Kidney (tissue), 13 donors: ENCODE measurements at regions not wholly inside any gene's neighbourhood (a gene's known extent, or its start where the extent isn't known, plus 50 kb on each side); places are given as distances from the start of the nearest gene placed in this dataset.

ENCODE experiments used
- DNase-seq, 5 donors: peaks; one replicate each; pipeline ENCODE4 v3.0.0-alpha.2; 2013 to 2020
- FAIRE-seq: peaks from 2 replicates; lab custom pipeline; 2012; peaks lifted over from hg19 to GRCh38; lab: Jason Lieb, UNC
- H3K27ac ChIP-seq, 2 donors: one replicate each; pipeline ENCODE4 v1.7.0; 2013; ENCODE audit warnings: low read depth in 2 of 2, low read length in 2 of 2, inconsistent platforms in 1 of 2
- H3K27me3 ChIP-seq: one replicate; pipeline ENCODE4 v1.7.1; 2013; ENCODE audit warnings: low read length, inconsistent platforms; ENCODE audit not compliant: control insufficient read depth, insufficient read depth
- H3K36me3 ChIP-seq, 3 donors: one replicate each; pipeline versions ENCODE4 v1.7.0 to v1.7.1; 2013; ENCODE audit warnings: low read length in 3 of 3, control low read depth in 1 of 3, inconsistent platforms in 1 of 3; ENCODE audit not compliant: insufficient read depth in 3 of 3, control insufficient read depth in 2 of 3
- H3K4me1 ChIP-seq, 3 donors: one replicate each; pipeline versions ENCODE4 v1.7.0 to v1.7.1; 2013; ENCODE audit warnings: low read length in 3 of 3, inconsistent platforms in 1 of 3, low read depth in 1 of 3; ENCODE audit not compliant: control insufficient read depth in 2 of 3, insufficient read depth in 2 of 3
- H3K4me3 ChIP-seq, 3 donors: one replicate each; pipeline versions ENCODE4 v1.7.0 to v1.8.1; 2013; ENCODE audit warnings: low read length in 3 of 3, control low read depth in 1 of 3, inconsistent platforms in 1 of 3
- H3K9ac ChIP-seq, 3 donors: one replicate each; pipeline versions ENCODE4 v1.7.0 to v1.7.1; 2013; ENCODE audit warnings: low read length in 3 of 3, control low read depth in 1 of 3, inconsistent platforms in 1 of 3
- H3K9me3 ChIP-seq, 3 donors: one replicate each; pipeline versions ENCODE4 v1.7.0 to v1.7.1; 2013; ENCODE audit warnings: low read length in 3 of 3, control low read depth in 1 of 3, inconsistent platforms in 1 of 3; ENCODE audit not compliant: control insufficient read depth in 2 of 3, insufficient read depth in 1 of 3
- intact Hi-C: fragments of 100-400 bp; cut with DNase I; formaldehyde crosslinking; loops from one replicate; pipeline ENCODE4 v1.11.1; 2022
- TF ChIP-seq, protein P1 (sequence below): IDR thresholded peaks from 3 replicates; pipeline ENCODE4 v1.5.1; 2012; ENCODE audit warnings: mild to moderate bottlenecking, moderate library complexity, borderline replicate concordance; ENCODE audit not compliant: insufficient read depth; ENCODE audit errors: extremely low read depth
- donor health status: control.
- donor health status: control.
- donor health status: control.
- donor health status: control.
- donor health status: control.
- donor health status: DM: yes; HTN: yes; CAD: no.
- donor health status: Normal renal cell carcinoma (clear cell type).

- TF ChIP-seq, protein P1, sequence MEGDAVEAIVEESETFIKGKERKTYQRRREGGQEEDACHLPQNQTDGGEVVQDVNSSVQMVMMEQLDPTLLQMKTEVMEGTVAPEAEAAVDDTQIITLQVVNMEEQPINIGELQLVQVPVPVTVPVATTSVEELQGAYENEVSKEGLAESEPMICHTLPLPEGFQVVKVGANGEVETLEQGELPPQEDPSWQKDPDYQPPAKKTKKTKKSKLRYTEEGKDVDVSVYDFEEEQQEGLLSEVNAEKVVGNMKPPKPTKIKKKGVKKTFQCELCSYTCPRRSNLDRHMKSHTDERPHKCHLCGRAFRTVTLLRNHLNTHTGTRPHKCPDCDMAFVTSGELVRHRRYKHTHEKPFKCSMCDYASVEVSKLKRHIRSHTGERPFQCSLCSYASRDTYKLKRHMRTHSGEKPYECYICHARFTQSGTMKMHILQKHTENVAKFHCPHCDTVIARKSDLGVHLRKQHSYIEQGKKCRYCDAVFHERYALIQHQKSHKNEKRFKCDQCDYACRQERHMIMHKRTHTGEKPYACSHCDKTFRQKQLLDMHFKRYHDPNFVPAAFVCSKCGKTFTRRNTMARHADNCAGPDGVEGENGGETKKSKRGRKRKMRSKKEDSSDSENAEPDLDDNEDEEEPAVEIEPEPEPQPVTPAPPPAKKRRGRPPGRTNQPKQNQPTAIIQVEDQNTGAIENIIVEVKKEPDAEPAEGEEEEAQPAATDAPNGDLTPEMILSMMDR = no peak
- intact Hi-C loops = no loop called here
- no peak overlapping the region for H3K9ac ChIP-seq
- no peaks in the 10 kb centered on the region for H3K4me1 ChIP-seq
- no peak overlapping the region for H3K4me3 ChIP-seq
- H3K27ac ChIP-seq = no peak overlapping the region
- FAIRE-seq = no peak
- no peaks in the 10 kb centered on the region for H3K27me3 ChIP-seq
- no peaks in the 10 kb centered on the region for H3K36me3 ChIP-seq
- no peak for DNase-seq
- H3K9me3 ChIP-seq = no peaks in the 10 kb centered on the region
Observed at GRCh38 chr2:217285926-217286325, 426.1 kb upstream of the TNP1 start.

DNA sequence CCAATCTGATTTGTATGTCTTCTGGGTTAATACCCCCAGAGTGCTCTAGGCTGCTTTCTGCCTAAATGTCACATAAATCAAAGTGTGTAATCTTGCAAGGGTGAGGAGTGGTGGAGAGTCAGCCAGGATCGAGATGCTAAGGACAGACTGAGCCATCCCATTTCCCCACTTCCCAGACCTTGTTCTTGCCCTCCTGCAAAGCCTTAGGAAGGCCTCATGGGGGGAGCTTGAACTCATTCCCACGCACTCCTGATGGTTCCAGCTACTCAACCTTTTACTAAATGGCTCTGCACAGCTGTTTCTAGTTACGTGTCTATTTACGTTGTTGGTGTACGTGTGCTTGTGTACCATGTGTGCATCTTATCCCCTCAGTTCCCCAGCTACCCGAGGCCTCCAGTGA, 423.6 kb upstream of the TNP1 start:
- Histone ChIP-seq H3K9me3 (no peaks in the 10 kb centered on the region), H3K4me3 (no peak overlapping the region), H3K27me3 (no peaks in the 10 kb centered on the region), H3K27ac (no peak overlapping the region), H3K36me3 (no peaks in the 10 kb centered on the region), H3K9ac (no peak overlapping the region), H3K4me1 (no peaks in the 10 kb centered on the region)
- FAIRE-seq = no peak
- TF ChIP-seq, protein P1 = no peak
- intact Hi-C loops = no loop called here
- no peak for DNase-seq

DNA sequence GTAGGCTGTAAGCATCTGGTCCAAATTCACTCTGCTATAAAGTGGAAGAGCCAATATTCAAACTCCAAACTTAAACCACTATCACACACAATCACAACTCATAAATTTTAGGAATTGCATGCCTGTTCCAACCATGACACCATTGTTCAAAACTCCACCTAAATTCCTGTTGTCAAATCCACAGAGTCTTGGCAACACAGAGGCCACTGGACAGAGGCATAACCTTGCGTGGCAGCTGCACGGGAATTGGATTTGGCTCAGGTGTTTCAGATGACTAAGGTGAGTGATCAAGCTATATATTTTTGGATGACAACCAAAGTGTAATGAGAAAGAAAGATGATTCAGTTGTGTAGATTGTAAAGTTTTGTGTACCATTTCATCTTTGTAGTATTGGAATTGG, 422.7 kb upstream of the TNP1 start:
- no peak for DNase-seq
- H3K27me3 ChIP-seq = no peaks in the 10 kb centered on the region
- no peak overlapping the region for H3K4me3 ChIP-seq
- FAIRE-seq = no peak
- no peaks in the 10 kb centered on the region for H3K9me3 ChIP-seq
- H3K27ac ChIP-seq = no peak overlapping the region
- H3K36me3 ChIP-seq = no peaks in the 10 kb centered on the region
- H3K4me1 ChIP-seq = no peaks in the 10 kb centered on the region
- intact Hi-C loops = no loop called here
- H3K9ac ChIP-seq = no peak overlapping the region
- TF ChIP-seq, protein P1 = no peak

DNA sequence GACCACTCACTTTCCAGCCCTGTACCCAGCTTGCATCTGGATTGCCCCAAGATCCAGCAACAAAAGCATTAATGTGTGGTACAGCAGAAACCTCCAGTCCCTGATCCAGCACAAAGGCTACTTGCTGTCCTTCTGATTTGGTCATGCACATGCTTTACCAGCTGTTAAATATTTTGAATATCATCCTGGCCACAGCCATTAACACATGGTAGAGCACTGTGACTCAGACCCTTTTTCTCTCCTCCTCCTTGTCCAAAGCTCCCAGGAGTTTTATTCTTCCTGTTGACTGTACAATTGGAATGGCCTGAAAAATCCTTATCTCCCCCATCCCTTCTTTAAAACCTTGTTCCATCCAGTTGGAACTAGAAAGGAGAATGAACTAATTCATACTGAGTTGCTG, 419.7 kb upstream of the TNP1 start:
- intact Hi-C loops = no loop called here
- Histone ChIP-seq H3K27ac (no peak overlapping the region), H3K4me1 (no peaks in the 10 kb centered on the region), H3K27me3 (no peaks in the 10 kb centered on the region), H3K9me3 (no peaks in the 10 kb centered on the region), H3K9ac (no peak overlapping the region), H3K36me3 (no peaks in the 10 kb centered on the region), H3K4me3 (no peak overlapping the region)
- FAIRE-seq (no peak), DNase-seq (no peak)
- TF ChIP-seq, protein P1 = no peak
